Esophagus squamous epithelium (tissue), 4 donors: ENCODE measurements at regions not wholly inside any gene's neighbourhood (a gene's known extent, or its start where the extent isn't known, plus 50 kb on each side); places are given as distances from the start of the nearest gene placed in this dataset.

Experiments used
- CTCF ChIP-seq, 6 experiments: fragments of 450-650 bp in 4 of 6; fragments of 200-600 bp in 2 of 6; sonication (generic) in 2 of 6; IDR thresholded peaks; one replicate each; pipeline ENCODE4 v1.5.1; 2016 to 2019; ENCODE audit warnings: antibody characterized with exemption in 6 of 6, mild to moderate bottlenecking in 4 of 6, moderate library complexity in 4 of 6
- POLR2A ChIP-seq, 4 donors: fragments of 450-650 bp; IDR thresholded peaks; one replicate each; pipeline ENCODE4 v1.6.1; 2017; ENCODE audit warnings: antibody characterized with exemption in 4 of 4, mild to moderate bottlenecking in 4 of 4, moderate library complexity in 3 of 4

GRCh38 chr5:52376592-52376991, 411.1 kb upstream of the ITGA1 start:
- TF ChIP-seq CTCF (IDR thresholded peaks at IDR 0.05), result no peak
- no peak for TF ChIP-seq POLR2A (IDR thresholded peaks at IDR 0.05)
